ENCODE measurements at regions not wholly inside any gene's neighbourhood (a gene's known extent, or its start where the extent isn't known, plus 50 kb on each side); places are given as distances from the start of the nearest gene placed in this dataset.
"Not testable (repeated sequence)": the region's sequence is repeated elsewhere in the genome, so short reads cannot be mapped to it uniquely, and the experiment has no call there.

DNA sequence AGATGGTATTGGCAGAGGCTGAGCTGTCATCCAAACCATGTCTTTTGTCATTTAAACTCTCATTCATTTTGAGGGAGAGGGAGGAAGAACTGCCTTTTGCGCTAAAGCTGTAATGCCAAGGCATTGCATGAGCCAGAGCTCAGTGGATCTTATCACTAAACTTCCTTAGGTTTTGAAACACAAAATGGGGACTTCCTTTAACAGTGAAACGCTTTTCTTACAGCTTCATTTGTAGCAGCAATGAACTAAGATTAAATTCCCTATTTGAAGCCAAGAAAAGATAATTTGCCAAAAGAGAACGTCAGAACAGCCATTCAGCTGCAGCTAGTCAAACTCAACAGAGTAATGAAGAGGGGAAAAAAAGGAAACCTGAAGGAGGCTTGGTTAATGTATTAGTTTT is 143.5 kb upstream of the MMADHC start:
- no peak for DNase-seq

DNA sequence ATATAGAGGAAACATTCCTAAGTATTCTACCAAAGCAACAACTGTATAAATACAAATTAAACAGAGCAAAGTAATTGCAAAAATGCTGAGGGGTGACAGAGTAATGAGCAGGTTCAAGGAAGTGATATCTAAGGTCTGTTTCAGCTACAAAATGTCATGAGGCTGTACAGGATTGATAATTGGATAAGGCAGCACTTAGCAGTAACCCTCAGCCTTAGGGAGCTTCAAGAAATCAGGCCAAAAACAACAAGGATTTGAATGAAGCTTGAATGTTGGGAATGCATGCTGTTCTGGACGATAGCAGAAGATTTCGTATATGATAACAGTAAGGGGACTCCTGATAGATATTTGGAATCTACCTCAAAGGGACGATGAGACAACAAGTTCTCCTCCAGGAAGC is 142.0 kb upstream of the MMADHC start:
- no peak for DNase-seq

DNA sequence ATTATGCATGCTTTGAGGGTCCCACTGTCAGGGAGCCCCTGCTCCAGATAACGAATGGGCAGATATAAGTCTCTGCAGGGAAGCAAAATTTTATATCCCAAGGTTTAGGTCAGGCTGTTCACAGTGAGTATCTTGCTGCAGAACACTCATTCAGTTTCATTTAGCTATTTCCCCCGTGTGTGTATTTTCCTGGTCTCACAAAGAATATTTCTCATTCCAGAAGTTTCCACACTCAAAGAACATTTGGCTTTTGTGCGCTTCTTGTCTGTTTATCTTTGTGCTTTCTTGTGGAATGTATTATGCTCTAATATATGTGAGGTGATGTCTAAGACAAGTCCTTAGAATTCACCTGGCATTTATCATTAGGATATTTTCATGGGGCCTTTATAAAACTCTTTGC is 140.4 kb upstream of the MMADHC start:
- DNase-seq = no peak

DNA sequence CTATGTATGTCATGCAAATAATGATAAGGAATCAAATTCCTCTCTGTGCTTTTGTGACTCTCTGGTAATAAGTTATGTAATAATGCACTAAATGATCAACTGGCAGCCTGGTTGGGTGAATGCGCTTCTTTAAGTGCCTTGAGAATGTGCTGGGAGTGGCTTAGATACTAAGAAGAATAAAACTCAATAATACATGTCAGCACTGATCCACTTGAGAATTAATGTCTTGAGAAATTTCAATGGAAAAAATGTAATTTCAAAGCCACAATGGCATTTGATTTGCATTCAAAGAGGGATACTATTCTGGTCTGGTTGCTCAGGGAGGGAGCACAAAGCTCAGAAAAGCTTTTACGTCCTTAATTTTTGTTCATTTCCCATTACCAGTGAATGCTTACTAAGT is 137.7 kb upstream of the MMADHC start:
- no peak for DNase-seq

DNA sequence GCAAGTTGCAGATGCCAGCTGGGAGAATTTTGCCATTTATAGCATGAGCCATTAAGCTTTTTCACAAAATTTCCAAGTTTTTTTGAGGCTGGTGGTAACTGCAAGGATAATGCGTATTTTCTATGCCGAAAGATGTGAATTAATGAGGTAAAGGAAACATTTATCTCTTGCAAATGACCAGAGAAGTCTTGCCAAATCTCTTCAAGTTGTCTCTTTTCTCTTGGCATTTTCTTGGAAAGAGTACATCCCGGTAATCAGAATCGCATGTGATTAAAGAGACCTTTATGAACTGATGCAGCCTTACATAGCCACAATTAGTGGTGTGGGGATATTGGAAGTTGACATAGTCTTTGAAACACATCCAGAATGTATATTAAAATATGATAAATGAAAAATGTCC is 136.5 kb upstream of the MMADHC start:
- DNase-seq = no peak

DNA sequence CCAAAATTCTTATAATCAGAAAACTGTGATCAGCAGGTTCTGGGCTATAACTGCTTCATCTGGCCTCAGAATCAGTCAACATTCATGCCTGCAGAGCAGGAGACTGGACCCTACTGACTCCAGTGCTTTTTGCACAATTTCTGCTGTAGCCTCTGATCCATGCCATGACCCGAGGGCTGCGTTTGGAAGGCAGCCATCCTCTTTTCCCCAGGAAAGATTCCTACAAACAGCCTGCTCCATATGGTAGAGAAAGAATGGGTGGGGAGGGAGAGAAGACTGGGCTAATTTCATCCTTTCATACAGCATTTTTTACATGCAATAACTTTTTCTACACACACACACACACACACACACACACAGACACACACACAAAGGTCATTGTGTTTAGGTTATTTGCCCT is 133.0 kb upstream of the MMADHC start:
- DNase-seq = no peak

DNA sequence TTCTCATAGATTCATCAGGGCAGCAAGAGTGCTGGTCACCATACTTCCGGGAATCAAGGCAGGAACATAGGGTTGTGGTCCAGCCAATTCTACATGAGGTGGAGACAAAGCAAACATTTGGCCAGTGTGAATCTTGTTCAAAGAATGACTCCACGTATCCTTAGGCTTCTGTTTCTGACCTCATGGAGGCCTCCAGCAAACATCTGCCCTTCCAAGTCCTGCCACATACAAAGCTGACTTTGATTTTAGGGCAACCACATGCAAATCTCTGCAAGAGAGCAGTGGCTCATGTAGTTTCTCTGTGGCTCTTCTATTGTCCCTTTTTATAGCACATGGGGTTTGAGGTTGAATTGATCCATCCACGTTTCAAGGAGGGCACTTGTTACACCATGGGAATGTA is 132.1 kb upstream of the MMADHC start:
- no peak for DNase-seq

DNA sequence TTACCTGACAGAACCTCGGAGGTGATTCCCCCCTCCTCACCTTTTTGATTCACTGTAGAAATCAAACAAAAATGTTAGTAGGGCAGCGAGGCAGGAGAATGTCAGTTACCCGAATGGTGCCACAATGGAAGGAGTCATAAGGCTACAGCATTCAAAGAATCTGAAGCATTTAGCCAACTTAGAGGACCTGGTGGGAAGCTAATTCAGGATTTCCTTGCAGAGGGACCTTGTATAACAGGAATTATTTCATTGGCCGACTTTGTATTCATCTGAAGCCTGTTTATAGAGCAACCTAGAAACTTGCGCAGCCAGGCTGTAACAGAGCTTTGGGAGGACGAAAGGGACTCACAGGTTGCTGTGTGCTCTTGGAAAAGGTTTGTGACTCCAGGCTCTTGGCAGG is 129.1 kb upstream of the MMADHC start:
- no peak for DNase-seq

DNA sequence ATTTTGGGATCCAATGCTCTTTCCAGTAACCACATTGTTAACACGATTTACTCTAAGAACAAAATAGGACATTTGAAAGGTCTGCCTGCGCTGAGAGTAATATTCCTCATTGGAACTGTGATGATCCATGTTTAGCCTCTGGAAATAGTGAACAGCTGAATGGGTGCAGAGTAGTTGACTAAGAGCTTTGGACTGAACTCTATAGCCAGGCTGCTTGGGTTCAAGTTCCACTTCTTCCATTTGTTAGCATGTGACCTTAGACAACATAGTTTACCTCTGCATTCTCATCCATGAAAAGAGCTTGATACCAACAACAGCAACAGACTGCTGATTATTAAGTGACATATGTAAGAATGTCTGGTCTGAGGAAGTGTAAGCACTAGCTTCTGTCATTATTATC is 128.3 kb upstream of the MMADHC start:
- no peak for DNase-seq

DNA sequence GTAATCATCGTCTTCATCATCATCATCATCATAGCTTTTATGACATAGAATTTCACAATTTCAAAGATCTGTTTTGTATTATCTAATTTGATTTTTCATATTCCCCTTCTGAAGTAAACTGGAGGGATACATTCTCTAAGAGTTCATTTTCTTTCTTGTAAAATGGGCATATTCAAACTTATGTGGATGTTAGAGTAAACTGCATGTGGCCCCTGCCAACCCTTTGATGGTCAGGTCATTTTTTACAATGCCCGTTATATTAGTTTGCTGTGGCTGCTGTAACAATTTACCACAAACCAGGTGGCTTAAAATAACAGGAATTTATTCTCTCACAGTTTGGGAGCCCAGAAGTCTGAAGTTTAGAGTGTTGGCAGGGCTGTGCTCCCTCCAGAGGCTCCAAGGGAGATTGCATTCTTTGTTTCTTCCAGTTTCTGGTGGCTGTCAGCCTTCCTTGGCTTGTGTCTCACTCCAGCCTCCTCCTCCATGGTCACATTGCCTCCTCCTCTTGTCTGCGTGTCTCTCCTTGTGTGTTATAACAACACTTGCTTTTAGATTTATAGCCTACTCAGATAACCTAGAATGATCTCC is 127.5 kb upstream of the MMADHC start:
- DNase-seq = no peak

DNA sequence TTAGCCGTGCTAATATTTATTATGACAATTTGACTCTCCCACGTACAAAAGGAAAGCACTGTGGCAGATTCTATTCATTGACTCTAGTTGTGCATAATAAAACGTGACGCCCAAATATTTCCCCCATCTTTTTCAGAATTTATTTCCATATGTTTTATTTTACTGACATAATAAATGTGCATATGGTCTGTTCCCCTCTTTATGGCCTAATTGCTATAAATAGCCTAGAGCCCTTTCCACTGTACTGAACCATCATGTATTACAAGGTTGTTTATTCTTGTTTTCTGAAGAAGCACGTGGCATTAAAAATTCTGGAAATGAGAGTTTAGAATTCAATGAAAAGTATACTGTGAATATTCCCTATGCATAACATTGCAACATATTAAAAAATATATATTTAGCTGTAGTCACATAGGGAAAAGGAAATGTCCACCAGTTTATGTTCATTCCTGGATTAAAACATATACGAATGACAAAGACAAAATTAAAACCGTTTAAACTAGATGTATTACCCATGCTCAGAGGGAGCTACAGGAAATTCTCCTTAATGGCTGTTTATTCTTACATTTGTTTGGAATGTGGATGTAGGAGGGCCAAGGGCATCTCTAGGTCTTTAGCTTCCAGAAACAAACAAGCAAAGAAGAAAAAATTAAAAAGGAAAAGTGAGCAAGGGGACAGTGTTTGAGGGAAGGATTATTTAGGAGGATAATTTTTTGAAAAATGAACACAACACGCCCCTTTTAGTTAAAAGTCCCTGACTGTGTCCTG is 122.1 kb upstream of the MMADHC start:
- DNase-seq = no peak

DNA sequence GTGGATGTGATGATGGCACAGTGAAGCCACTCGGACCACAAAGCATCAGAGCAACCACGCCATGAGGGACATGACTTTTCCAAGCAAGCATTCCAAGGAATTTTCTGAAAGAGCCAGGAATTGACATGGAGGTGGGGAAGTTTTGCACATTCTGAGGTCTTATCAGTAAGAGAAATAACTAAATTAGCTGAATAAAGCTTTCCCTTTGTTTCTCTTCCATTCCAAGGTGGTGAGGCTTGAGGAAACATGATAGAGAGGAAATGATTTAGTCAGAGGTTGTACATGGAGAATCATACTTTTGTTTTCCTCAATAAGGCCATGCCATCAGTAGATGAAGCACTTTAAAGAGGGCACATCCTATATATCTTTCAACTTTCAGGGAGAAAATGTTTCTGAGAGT is 115.7 kb upstream of the MMADHC start:
- no peak for DNase-seq

DNA sequence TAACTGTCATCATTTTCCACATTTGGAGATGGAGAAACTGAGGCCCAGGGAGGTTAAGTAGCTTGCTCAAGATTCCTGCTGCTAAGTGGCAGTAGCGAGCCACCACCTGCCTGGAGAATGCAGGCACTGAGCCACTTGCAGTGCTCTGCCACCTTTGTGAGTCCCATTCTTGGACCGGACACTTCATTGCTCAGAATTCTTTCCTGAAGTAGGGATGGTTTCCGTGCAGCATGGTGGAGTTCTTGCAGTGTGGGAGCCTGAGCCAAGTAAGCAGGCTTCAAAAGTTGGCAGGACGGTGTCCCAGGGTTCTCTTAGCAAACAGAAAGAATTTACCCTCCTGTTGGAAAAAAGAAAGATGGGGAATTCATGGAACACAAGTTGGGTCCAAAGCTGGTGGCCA is 115.0 kb upstream of the MMADHC start:
- no peak for DNase-seq

DNA sequence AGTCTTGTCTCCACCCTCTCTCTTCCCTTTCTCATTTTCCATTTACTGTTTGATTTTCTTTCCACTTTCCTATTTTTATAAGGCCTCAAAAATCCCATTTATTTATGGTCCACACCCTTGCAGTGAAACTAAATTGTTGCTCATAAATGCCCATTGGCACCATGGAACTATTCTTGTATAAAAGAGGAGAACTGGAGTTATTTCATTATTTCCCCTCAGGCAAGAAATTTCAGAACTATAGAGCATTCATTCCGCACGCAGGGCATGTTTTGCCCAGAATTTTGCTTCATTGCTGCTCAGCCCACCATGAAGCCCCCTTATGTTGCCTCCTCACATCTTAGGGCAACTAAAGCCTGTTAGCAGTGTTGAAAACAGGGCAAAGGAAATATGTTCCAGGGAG is 113.7 kb upstream of the MMADHC start:
- DNase-seq = no peak

DNA sequence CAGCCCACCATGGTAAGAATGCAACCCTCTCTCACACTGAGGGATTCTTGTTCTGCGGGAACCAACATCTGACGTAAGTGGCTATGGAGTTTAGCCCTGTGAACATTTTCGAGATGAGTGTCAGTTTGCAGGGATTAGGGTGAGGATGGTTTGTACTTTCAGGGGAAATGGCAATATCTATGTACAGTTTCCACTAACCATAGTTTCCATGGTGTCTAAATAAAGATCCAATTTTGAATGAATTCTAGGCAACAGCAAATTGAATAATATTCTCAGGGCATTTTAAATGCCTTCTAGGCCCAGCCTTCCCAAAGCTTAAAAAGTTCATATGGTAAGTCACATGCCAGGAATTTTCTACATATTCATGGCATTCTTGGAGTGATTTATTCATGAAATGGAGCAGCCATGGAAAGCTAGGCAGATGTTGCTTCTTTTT is 105.4 kb upstream of the MMADHC start:
- no peak for DNase-seq

DNA sequence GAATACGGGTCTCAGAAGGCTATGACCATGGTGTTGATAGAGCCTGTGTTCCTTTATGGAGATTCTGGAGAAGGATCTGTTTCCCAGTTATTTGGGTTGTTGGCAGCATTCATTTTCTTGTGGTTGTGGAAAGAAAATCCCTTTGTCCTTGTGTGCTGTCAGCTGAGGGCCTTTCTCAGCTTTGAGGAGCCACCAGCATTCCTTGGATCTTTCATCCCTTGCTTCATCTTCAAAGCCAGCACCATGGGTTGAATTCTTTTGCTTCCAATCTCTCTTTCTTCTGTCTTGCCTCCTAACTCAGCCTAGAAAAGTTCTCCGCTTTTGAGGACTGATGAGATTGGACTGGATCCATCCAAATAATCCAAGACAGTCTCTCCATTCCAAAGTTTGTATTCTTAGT is 103.2 kb upstream of the MMADHC start:
- no peak for DNase-seq

DNA sequence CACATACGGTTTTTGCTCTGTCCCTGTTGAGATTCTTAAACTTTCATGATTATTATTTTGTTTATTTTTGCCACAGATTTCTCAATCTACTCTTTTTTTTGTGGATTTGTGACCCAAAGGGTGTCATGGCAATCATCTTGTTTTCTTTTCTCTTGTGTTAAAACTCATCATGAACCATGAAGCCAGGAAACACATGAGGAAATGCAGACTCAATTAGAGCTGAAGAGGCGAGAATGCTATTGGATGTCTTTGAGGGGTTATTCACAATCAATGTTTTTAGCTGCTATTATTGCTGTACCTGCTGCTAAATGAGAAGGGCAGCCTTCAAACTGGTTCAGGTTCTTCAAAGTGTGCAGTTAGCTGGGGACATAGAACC is 99.5 kb upstream of the MMADHC start:
- DNase-seq = no peak

DNA sequence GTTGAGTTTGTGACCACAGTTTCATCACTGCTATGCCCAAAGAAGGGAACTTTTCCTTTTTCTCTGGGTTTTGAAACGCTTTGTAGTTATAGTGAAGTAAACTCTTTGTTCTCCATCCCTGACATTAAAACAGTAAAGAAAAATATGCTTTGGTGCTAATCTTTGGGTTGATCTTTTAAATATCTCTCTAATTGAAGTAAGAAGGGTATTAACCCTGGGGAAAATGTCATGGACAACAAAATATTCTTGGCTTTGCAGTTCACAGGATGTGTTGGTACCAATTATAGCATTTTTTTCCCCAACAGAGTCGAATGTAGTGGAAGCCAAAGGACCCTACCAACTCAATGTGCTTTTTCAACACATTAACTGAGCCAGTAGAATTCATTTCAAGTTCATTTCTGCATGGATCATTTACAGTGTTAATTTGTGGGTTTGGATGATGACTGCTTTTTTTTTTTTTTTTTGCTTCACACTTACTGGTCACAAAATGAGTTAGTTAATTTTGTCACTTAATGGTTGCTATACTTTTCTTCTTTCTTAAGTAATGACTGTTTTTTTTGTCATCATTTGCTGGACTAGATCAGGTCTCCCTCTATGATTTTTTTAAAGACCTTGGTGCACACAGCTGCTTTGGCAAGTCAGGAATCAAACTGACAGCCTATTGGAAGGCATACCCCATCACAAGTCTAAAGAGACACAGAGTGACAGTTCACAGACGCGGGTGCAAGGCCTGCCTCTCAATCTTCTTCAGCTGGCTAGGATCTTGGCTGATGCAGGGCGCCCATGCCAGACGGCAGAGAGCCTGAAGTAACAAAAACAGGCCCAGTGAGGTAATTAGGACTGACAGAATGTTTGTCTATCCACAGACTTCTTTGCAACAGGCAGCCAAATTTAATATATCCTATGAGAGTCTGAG is 98.8 kb upstream of the MMADHC start:
- DNase-seq = no peak

DNA sequence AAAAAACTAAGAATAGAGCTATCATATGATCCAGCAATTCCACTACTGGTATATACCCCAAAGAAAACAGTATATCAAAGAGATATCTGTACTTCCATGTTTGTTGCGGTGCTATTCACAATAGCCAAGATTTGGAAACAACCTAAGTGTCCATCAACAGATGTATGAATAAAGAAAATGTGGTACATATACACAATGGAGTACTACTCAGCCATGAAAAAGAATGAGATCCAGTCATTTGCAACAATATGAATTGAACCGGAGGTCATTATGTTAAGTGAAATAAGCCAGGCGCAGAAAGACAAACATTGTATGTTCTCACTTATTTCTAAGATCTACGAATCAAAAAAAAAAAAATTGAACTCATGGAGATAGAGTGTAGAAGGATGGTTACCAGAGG is 97.8 kb upstream of the MMADHC start:
- not testable (repeated sequence) for DNase-seq

DNA sequence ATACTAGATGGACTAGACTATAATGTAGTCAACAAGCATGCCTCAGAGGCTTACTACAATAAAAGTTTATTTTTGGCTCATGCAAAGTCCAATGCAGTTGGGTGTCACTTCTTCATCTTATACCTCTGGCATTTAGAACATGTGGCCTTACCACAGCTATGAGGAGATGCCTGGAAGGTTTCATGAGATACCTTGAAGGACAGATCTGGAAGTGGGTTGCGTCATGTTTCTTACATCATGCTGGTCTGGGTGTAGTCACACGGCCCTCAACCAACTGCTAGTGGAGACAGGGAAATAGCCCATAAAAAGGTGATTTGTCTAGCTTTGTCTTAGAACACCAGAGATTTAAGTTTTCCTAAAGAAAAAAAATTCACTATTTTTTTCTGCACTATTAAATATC is 91.7 kb upstream of the MMADHC start:
- no peak for DNase-seq

DNA sequence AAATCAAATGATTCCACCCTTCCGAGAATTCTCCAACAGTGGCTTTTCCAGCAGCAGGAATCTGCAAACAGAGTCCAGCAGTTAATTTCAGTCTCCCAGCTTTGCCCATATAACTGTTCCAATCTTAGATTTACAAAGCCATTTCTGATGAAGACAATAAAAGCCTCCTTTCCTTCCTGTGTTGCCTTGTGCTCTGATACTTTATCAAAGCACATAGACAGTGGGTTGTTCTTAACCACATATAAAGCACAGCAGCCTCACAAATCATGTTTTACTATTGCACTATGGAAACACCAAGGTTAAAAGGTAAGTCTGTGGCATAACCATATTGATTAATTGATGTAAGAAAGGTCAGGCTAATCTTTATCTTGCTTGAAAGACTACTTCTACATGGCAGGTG is 89.8 kb upstream of the MMADHC start:
- no peak for DNase-seq

DNA sequence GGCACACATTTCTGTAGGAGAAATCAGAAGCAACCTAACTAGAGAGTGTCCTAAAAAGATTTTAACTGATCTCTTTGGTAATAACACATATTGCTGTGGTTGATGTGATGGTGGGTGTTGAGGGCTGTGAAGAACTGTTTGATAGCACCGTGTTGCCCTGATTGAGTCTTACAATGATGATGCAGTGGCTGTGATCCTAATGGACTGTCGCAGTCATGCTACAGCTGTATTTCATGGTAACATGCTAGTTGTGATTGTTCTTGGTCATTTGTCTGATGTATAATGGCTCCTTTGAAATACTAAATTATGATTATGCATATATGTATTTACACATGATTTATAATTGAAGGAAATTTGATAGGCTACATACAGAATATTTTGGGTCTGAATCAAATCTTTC is 82.5 kb upstream of the MMADHC start:
- no peak for DNase-seq

DNA sequence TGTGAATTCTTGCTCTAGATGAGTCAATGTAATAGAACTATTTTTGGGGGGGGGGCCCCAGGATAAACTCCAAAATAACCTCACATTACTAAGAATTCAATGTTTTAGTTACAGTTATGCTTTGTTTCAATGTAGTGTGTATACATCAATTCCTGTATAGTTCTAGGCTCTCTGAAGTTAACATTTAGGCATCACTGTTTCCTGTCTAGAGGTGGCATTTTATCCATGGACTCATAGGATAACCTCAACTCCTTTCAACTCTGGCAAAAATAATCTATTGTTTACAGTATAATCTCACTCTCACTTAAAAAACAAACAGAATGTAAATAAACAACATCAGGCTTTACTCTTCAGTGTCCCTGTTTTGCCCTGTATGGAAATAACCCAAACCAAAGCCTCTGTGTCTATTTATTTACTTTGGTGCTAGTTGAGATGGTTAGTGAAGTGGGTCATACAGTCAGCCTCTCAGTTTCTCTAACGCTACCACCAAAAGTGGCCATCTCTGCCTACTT is 79.3 kb upstream of the MMADHC start:
- DNase-seq = no peak

DNA sequence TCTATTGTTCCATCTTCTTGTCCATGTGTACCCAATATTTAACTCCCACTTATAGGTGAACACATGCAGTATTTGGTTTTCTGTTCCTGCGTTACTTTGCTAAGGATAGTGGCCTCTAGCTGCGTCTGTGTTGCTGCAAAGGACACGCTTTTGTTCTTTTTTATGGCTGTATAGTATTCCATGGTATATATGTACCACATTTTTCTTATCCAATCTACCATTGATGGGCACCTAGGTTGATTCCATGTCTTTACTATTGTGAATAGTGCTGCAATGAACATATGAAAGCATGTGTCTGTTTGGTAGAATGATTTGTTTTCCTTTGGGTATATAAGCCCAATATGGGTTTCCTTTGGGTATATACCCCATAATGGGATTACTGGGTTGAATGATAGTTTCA is 77.3 kb upstream of the MMADHC start:
- no peak for DNase-seq
